GM12878 (cell line): ENCODE measurements at regions not wholly inside any gene's neighbourhood (a gene's known extent, or its start where the extent isn't known, plus 50 kb on each side); places are given as distances from the start of the nearest gene placed in this dataset.

Experiments
- ATAC-seq: fragments of 200-7000 bp; cut with Tn5 transposase; 3 replicates; pipeline ENCODE4 v1.9.1; 2020; ENCODE audit warnings: mild to moderate bottlenecking, moderate library complexity
- BruUV-seq: library from RNA; stranded (reverse); fragments of 400-500 nt; replicated peaks from 2 replicates; lab custom pipeline; 2021; lab: Mats Ljungman, UMichigan
- CTCF ChIA-PET: fragments of 300-600 bp; sonication (Branson Sonifier 250); formaldehyde crosslinking; extraction: SDS; loops from one replicate; lab custom pipeline; 2021; ENCODE audit warnings: inconsistent platforms; lab: Yijun Ruan, JAX
- POLR2A ChIA-PET: fragments of 350-600 bp; formaldehyde crosslinking; extraction: SDS; loops from one replicate; lab custom pipeline; 2021; ENCODE audit warnings: inconsistent platforms; lab: Charles Lee
- RAD21 ChIA-PET: fragments of 300-600 bp; sonication (Branson Sonifier 250); formaldehyde crosslinking; loops from one replicate; lab custom pipeline; 2023; ENCODE audit warnings: antibody characterized with exemption; ENCODE audit not compliant: unreplicated experiment; lab: Charles Lee
- SMC1A ChIA-PET: fragments of 300-600 bp; sonication (Branson Sonifier 250); formaldehyde crosslinking; loops from one replicate; lab custom pipeline; 2023; ENCODE audit not compliant: unreplicated experiment, uncharacterized antibody; lab: Charles Lee
- DNase-seq: peaks from one replicate; pipeline ENCODE4 v3.0.0-alpha.2; 2011; ENCODE audit warnings: low read depth, low spot score
- FAIRE-seq: peaks from 3 replicates; lab custom pipeline; 2011; peaks lifted over from hg19 to GRCh38; lab: Jason Lieb, UNC
- H2AFZ ChIP-seq: 2 replicates; pipeline ENCODE4 v1.6.0; 2011; ENCODE audit warnings: low read depth, low read length, control low read depth; ENCODE audit not compliant: control insufficient read depth
- H3K27ac ChIP-seq: 2 replicates; pipeline ENCODE4 v1.5.1; 2011; ENCODE audit warnings: control low read depth; ENCODE audit not compliant: control insufficient read depth, insufficient read depth
- H3K27me3 ChIP-seq, 2 experiments: replicated peaks in 1 of 2; 2 replicates each; pipeline versions ENCODE4 v1.6.0 to v1.6.1; 2011; ENCODE audit warnings: low read length in 1 of 2; ENCODE audit not compliant: control insufficient read depth in 2 of 2, insufficient read depth in 2 of 2
- H3K36me3 ChIP-seq, 2 experiments: 2 replicates each; pipeline ENCODE4 v1.5.1; 2011; ENCODE audit warnings: low read length in 1 of 2; ENCODE audit not compliant: control insufficient read depth in 2 of 2, insufficient read depth in 2 of 2
- H3K4me1 ChIP-seq: 2 replicates; pipeline ENCODE4 v1.6.1; 2011; ENCODE audit warnings: mild to moderate bottlenecking, low read length, moderate library complexity, mixed read lengths; ENCODE audit not compliant: control insufficient read depth, insufficient read depth
- H3K4me2 ChIP-seq: 2 replicates; pipeline ENCODE4 v1.6.0; 2011; ENCODE audit warnings: control low read depth; ENCODE audit not compliant: control insufficient read depth, insufficient read depth
- H3K4me3 ChIP-seq: fragments of 200-600 bp; sonication (generic); 2 replicates; pipeline ENCODE4 v1.5.1; 2016
- H3K79me2 ChIP-seq: 2 replicates; pipeline ENCODE4 v1.6.0; 2011; ENCODE audit warnings: low read length; ENCODE audit not compliant: control insufficient read depth, insufficient read depth
- H3K9ac ChIP-seq: 2 replicates; pipeline ENCODE4 v1.8.0; 2011; ENCODE audit warnings: low read length, control low read depth, mixed read lengths; ENCODE audit not compliant: control insufficient read depth, insufficient read depth
- H3K9me3 ChIP-seq: replicated peaks from 3 replicates; pipeline ENCODE4 v1.5.1; 2011; ENCODE audit warnings: mild to moderate bottlenecking, low read length; ENCODE audit not compliant: control insufficient read depth, insufficient read depth
- H4K20me1 ChIP-seq: 2 replicates; pipeline ENCODE4 v1.6.0; 2011; ENCODE audit not compliant: control insufficient read depth, insufficient read depth
- BHLHE40 ChIP-seq, 2 experiments: fragments of 450-650 bp in 1 of 2; IDR thresholded peaks; 2 replicates each; pipeline ENCODE4 v1.6.1; 2011 to 2017; ENCODE audit warnings: low read depth in 2 of 2, borderline replicate concordance in 1 of 2, improper control_type of control experiment in 1 of 2, low read length in 1 of 2, mild to moderate bottlenecking in 1 of 2
- CEBPB ChIP-seq, 2 experiments: fragments of 150-350 bp in 1 of 2; IDR thresholded peaks; 2 replicates each; pipeline ENCODE4 v1.6.1; 2012 to 2014; ENCODE audit warnings: low read depth in 2 of 2, low read length in 2 of 2, borderline replicate concordance in 1 of 2, inconsistent platforms in 1 of 2
- DPF2 ChIP-seq: fragments of 450-650 bp; IDR thresholded peaks from 2 replicates; pipeline ENCODE4 v1.6.1; 2017; ENCODE audit warnings: mild to moderate bottlenecking
- HDAC2 ChIP-seq: fragments of 200-600 bp; sonication (generic); IDR thresholded peaks from 2 replicates; pipeline ENCODE4 v1.6.1; 2017
- JUNB ChIP-seq: IDR thresholded peaks from 2 replicates; pipeline ENCODE4 v1.6.1; 2016; ENCODE audit warnings: antibody characterized with exemption, mild to moderate bottlenecking
- NRF1 ChIP-seq: conservative IDR thresholded peaks from 2 replicates; pipeline ENCODE4 v1.6.1; 2011; ENCODE audit warnings: mild to moderate bottlenecking, low read depth, low read length, improper control_type of control experiment
- RBBP5 ChIP-seq: fragments of 200-600 bp; sonication (generic); conservative IDR thresholded peaks from 2 replicates; pipeline ENCODE4 v1.6.1; 2016
- RELA ChIP-seq: fragments of 450-650 bp; IDR thresholded peaks from 2 replicates; pipeline ENCODE4 v1.8.0; 2014; ENCODE audit warnings: borderline replicate concordance; ENCODE audit not compliant: partially characterized antibody
- RUNX3 ChIP-seq: IDR thresholded peaks from 2 replicates; pipeline ENCODE4 v1.6.1; 2012; ENCODE audit warnings: low read length, inconsistent platforms
- STAT1 ChIP-seq: fragments of 450-650 bp; conservative IDR thresholded peaks from 2 replicates; pipeline ENCODE4 v1.6.1; 2014; ENCODE audit warnings: antibody characterized with exemption, mild to moderate bottlenecking
- USF2 ChIP-seq: IDR thresholded peaks from 2 replicates; pipeline ENCODE4 v1.6.1; 2011; ENCODE audit warnings: low read depth, low read length, improper control_type of control experiment, borderline replicate concordance
- ZBTB40 ChIP-seq: fragments of 450-650 bp; IDR thresholded peaks from 2 replicates; pipeline ENCODE4 v1.6.1; 2016; ENCODE audit warnings: mild to moderate bottlenecking, moderate library complexity, borderline replicate concordance
- WGBS: methylation state at CpG from one replicate; pipeline ENCODE4 v1.1.6; 2016; ENCODE audit warnings: low lambda C conversion rate; ENCODE audit not compliant: insufficient replicate concordance, insufficient coverage; ENCODE audit errors: missing lambda C conversion rate; 5-methylcytosine and 5-hydroxymethylcytosine counted together
- in situ Hi-C: fragments of 300-500 bp; cut with MboI; formaldehyde crosslinking; loops from 9 replicates; pipeline ENCODE4 v1.14.3; 2018; ENCODE audit warnings: mixed read lengths
- intact Hi-C: fragments of 100-400 bp; cut with micrococcal nuclease; formaldehyde crosslinking; loops from one replicate; pipeline ENCODE4 v1.14.2; 2022; ENCODE audit not compliant: unreplicated experiment
- TF ChIP-seq, protein P1 (sequence below): fragments of 450-650 bp; formaldehyde crosslinking; IDR thresholded peaks from 2 replicates; pipeline ENCODE4 v1.5.0; 2022; ENCODE audit warnings: mild to moderate bottlenecking, missing genetic modification characterization
- TF ChIP-seq, protein P2 (sequence below): fragments of 450-650 bp; IDR thresholded peaks from 2 replicates; pipeline ENCODE4 v1.6.1; 2017; ENCODE audit warnings: low read depth, mild to moderate bottlenecking, moderate library complexity

GRCh38 chr2:106339609-106340008 is 128.6 kb downstream of the RGPD3 start:
- H3K36me3 ChIP-seq = no peaks in the 10 kb centered on the region
- in situ Hi-C loops = no loop called here
- ChIA-PET RAD21 (no interaction called here), POLR2A (no interaction called here), CTCF (no interaction called here), SMC1A (no interaction called here)
- H3K4me3 ChIP-seq = no peak overlapping the region
- TF ChIP-seq DPF2 (no peak), CEBPB (IDR thresholded peaks at IDR 0.05; ENCODE audit: borderline replicate concordance in 1 of 2, low read depth in 2 of 2, low read length in 2 of 2) (no peak), STAT1 (no peak), NRF1 (no peak), BHLHE40 (IDR thresholded peaks at IDR 0.05; ENCODE audit: borderline replicate concordance in 1 of 2, low read depth in 2 of 2, low read length in 1 of 2) (no peak), JUNB (no peak), HDAC2 (no peak), ZBTB40 (no peak), RELA (no peak), USF2 (no peak), RUNX3 (no peak), RBBP5 (no peak)
- TF ChIP-seq, protein P1, sequence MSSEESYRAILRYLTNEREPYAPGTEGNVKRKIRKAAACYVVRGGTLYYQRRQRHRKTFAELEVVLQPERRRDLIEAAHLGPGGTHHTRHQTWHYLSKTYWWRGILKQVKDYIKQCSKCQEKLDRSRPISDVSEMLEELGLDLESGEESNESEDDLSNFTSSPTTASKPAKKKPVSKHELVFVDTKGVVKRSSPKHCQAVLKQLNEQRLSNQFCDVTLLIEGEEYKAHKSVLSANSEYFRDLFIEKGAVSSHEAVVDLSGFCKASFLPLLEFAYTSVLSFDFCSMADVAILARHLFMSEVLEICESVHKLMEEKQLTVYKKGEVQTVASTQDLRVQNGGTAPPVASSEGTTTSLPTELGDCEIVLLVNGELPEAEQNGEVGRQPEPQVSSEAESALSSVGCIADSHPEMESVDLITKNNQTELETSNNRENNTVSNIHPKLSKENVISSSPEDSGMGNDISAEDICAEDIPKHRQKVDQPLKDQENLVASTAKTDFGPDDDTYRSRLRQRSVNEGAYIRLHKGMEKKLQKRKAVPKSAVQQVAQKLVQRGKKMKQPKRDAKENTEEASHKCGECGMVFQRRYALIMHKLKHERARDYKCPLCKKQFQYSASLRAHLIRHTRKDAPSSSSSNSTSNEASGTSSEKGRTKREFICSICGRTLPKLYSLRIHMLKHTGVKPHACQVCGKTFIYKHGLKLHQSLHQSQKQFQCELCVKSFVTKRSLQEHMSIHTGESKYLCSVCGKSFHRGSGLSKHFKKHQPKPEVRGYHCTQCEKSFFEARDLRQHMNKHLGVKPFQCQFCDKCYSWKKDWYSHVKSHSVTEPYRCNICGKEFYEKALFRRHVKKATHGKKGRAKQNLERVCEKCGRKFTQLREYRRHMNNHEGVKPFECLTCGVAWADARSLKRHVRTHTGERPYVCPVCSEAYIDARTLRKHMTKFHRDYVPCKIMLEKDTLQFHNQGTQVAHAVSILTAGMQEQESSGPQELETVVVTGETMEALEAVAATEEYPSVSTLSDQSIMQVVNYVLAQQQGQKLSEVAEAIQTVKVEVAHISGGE = no peak
- TF ChIP-seq, protein P2, sequence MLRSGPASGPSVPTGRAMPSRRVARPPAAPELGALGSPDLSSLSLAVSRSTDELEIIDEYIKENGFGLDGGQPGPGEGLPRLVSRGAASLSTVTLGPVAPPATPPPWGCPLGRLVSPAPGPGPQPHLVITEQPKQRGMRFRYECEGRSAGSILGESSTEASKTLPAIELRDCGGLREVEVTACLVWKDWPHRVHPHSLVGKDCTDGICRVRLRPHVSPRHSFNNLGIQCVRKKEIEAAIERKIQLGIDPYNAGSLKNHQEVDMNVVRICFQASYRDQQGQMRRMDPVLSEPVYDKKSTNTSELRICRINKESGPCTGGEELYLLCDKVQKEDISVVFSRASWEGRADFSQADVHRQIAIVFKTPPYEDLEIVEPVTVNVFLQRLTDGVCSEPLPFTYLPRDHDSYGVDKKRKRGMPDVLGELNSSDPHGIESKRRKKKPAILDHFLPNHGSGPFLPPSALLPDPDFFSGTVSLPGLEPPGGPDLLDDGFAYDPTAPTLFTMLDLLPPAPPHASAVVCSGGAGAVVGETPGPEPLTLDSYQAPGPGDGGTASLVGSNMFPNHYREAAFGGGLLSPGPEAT = no peak
- H4K20me1 ChIP-seq = no peaks in the 10 kb centered on the region
- DNase-seq (no peak), FAIRE-seq (no peak), ATAC-seq (no peak)
- no peaks in the 10 kb centered on the region for H3K9me3 ChIP-seq
- no peaks in the 10 kb centered on the region for H3K79me2 ChIP-seq
- H3K4me2 ChIP-seq = no peak overlapping the region
- BruUV-seq = no TSS peak
- no peak overlapping the region for H2AFZ ChIP-seq
- no peaks in the 10 kb centered on the region for H3K4me1 ChIP-seq
- no peaks in the 10 kb centered on the region for H3K27me3 ChIP-seq
- H3K27ac ChIP-seq = no peak overlapping the region
- intact Hi-C loops = no loop called here
- H3K9ac ChIP-seq = no peak overlapping the region
- 27% methylated on average over 3 of the region's 3 CpGs for WGBS
